Smooth muscle cell (in vitro differentiated cells): ENCODE measurements at regions not wholly inside any gene's neighbourhood (a gene's known extent, or its start where the extent isn't known, plus 50 kb on each side); places are given as distances from the start of the nearest gene placed in this dataset.

Experiments
- DNase-seq: peaks from one replicate; lab custom pipeline; 2025; ENCODE audit not compliant: unreplicated experiment; lab: John Stamatoyannopoulos, UW
- H2AFZ ChIP-seq: fragments of 200-600 bp; sonication (generic); 2 replicates; pipeline ENCODE4 v1.6.0; 2016; ENCODE audit warnings: antibody characterized with exemption, low read depth, mild to moderate bottlenecking
- H3F3A ChIP-seq: fragments of 200-600 bp; sonication (generic); 2 replicates; pipeline ENCODE4 v1.6.0; 2017; ENCODE audit warnings: antibody characterized with exemption, low read depth
- H3K27ac ChIP-seq: fragments of 200-600 bp; sonication (generic); 2 replicates; pipeline ENCODE4 v1.5.1; 2016; ENCODE audit warnings: low read depth, mild to moderate bottlenecking
- H3K27me3 ChIP-seq: fragments of 200-600 bp; sonication (generic); 2 replicates; pipeline ENCODE4 v1.6.1; 2016; ENCODE audit warnings: low read depth, mild to moderate bottlenecking
- H3K36me3 ChIP-seq: fragments of 200-600 bp; sonication (generic); 2 replicates; pipeline ENCODE4 v1.5.1; 2016; ENCODE audit warnings: low read depth
- H3K4me1 ChIP-seq: fragments of 200-600 bp; sonication (generic); 2 replicates; pipeline ENCODE4 v1.5.1; 2016; ENCODE audit warnings: low read depth
- H3K4me2 ChIP-seq: fragments of 200-600 bp; sonication (generic); 2 replicates; pipeline ENCODE4 v1.6.0; 2016; ENCODE audit warnings: mild to moderate bottlenecking
- H3K4me3 ChIP-seq: fragments of 200-600 bp; sonication (generic); 2 replicates; pipeline ENCODE4 v1.5.1; 2016; ENCODE audit warnings: mild to moderate bottlenecking
- H3K79me2 ChIP-seq: fragments of 200-600 bp; sonication (generic); 2 replicates; pipeline ENCODE4 v1.6.0; 2016; ENCODE audit warnings: low read depth, mild to moderate bottlenecking
- H3K9ac ChIP-seq: fragments of 200-600 bp; sonication (generic); 2 replicates; pipeline ENCODE4 v1.6.0; 2016; ENCODE audit warnings: low read depth
- H3K9me3 ChIP-seq: fragments of 200-600 bp; sonication (generic); replicated peaks from 2 replicates; pipeline ENCODE4 v1.5.1; 2016; ENCODE audit warnings: low read depth
- H4K20me1 ChIP-seq: fragments of 200-600 bp; sonication (generic); 2 replicates; pipeline ENCODE4 v1.6.0; 2016; ENCODE audit warnings: low read depth
- CTCF ChIP-seq: fragments of 200-600 bp; sonication (generic); IDR thresholded peaks from 2 replicates; pipeline ENCODE4 v1.5.1; 2017; ENCODE audit warnings: borderline replicate concordance, mild to moderate bottlenecking, antibody characterized with exemption; ENCODE audit not compliant: insufficient read depth, poor library complexity, severe bottlenecking
- WGBS: methylation state at CpG from one replicate; pipeline ENCODE4 v1.1.7; 2016; ENCODE audit warnings: low lambda C conversion rate; 5-methylcytosine and 5-hydroxymethylcytosine counted together

- H4K20me1 ChIP-seq: no peaks in the 10 kb centered on the region
- no peak overlapping the region for H2AFZ ChIP-seq
- DNase-seq: no peak
- H3K4me3 ChIP-seq: no peak overlapping the region
- H3F3A ChIP-seq: no peaks in the 10 kb centered on the region
- H3K36me3 ChIP-seq: peaks cover 4% of the 10 kb centered on the region
- no peaks in the 10 kb centered on the region for H3K4me1 ChIP-seq
- H3K27ac ChIP-seq: no peak overlapping the region
- H3K9ac ChIP-seq: no peak overlapping the region
- H3K4me2 ChIP-seq: no peak overlapping the region
- no peaks in the 10 kb centered on the region for H3K27me3 ChIP-seq
- TF ChIP-seq CTCF: no peak
- H3K9me3 ChIP-seq: no peaks in the 10 kb centered on the region
- 89% methylated on average over 15 of the region's 15 CpGs for WGBS
- H3K79me2 ChIP-seq: no peaks in the 10 kb centered on the region
Observed at GRCh38 chr3:124634210-124635168, 95.8 kb upstream of the UMPS start.

- H3K27me3 ChIP-seq: no peaks in the 10 kb centered on the region
- DNase-seq: no peak
- H3K36me3 ChIP-seq: peaks cover 4% of the 10 kb centered on the region
- no peak for TF ChIP-seq CTCF
- no peaks in the 10 kb centered on the region for H3K79me2 ChIP-seq
- no peaks in the 10 kb centered on the region for H4K20me1 ChIP-seq
- no peaks in the 10 kb centered on the region for H3K4me1 ChIP-seq
- no peak overlapping the region for H3K4me3 ChIP-seq
- H3F3A ChIP-seq: no peaks in the 10 kb centered on the region
- H3K9me3 ChIP-seq: no peaks in the 10 kb centered on the region
- no peak overlapping the region for H3K4me2 ChIP-seq
- no peak overlapping the region for H3K27ac ChIP-seq
- H3K9ac ChIP-seq: no peak overlapping the region
- H2AFZ ChIP-seq: no peak overlapping the region
- WGBS: 100% methylated on average over 1 of the region's 1 CpG
Observed at GRCh38 chr3:124635169-124635539, 95.1 kb upstream of the UMPS start.

- Histone ChIP-seq H2AFZ (no peak overlapping the region), H4K20me1 (no peaks in the 10 kb centered on the region), H3K27me3 (no peaks in the 10 kb centered on the region), H3K4me2 (no peak overlapping the region), H3K4me3 (no peak overlapping the region), H3K27ac (no peak overlapping the region), H3K4me1 (no peaks in the 10 kb centered on the region), H3K36me3 (peaks cover 4% of the 10 kb centered on the region), H3K9me3 (no peaks in the 10 kb centered on the region), H3K79me2 (no peaks in the 10 kb centered on the region), H3K9ac (no peak overlapping the region), H3F3A (no peaks in the 10 kb centered on the region)
- DNase-seq: no peak
- no peak for TF ChIP-seq CTCF
- 44% methylated on average over 5 of the region's 5 CpGs for WGBS
Observed at GRCh38 chr3:124636101-124636862, 94.0 kb upstream of the UMPS start.
